ENCODE measurements at regions not wholly inside any gene's neighbourhood (a gene's known extent, or its start where the extent isn't known, plus 50 kb on each side); places are given as distances from the start of the nearest gene placed in this dataset.

DNA sequence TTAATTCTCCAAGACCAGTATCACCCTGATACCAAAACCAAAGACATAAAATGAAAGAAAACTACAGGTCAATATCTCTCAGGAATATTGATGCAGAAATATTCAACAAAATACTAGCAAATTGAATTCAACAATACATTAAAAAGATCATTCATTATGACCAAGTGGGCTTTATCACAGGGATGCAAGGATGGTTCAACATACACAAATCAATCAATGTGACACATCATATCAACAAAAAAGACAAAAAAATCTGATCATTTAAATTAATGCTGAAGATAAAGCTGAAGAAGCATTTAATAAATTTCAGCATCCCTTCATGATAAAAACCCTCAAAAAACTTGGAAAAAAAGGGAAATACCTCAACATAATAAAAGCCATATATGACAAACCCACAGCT is 341.4 kb downstream of the GUCY2F start:
- Histone ChIP-seq H3K9me3 (ENCODE audit: low read depth, low read length) (no peaks in the 10 kb centered on the region), H3K4me3 (ENCODE audit: insufficient read depth, low read length) (no peak overlapping the region), H3K79me2 (ENCODE audit: insufficient read depth, low read length) (no peaks in the 10 kb centered on the region), H3K36me3 (ENCODE audit: insufficient read depth, low read length) (no peaks in the 10 kb centered on the region), H3K4me2 (ENCODE audit: insufficient read depth, low read length) (no peak overlapping the region), H3K4me1 (ENCODE audit: insufficient read depth, low read length) (no peaks in the 10 kb centered on the region), H3K27me3 (ENCODE audit: insufficient read depth, low read length) (no peaks in the 10 kb centered on the region), H3K27ac (ENCODE audit: low read depth, low read length) (no peak overlapping the region), H2AFZ (ENCODE audit: low read length) (no peak overlapping the region), H4K20me1 (ENCODE audit: insufficient read depth, low read length) (no peaks in the 10 kb centered on the region)
- DNase-seq (ENCODE audit: insufficient read length, low spot score, missing footprints) = no peak
- TF ChIP-seq, protein P1, sequence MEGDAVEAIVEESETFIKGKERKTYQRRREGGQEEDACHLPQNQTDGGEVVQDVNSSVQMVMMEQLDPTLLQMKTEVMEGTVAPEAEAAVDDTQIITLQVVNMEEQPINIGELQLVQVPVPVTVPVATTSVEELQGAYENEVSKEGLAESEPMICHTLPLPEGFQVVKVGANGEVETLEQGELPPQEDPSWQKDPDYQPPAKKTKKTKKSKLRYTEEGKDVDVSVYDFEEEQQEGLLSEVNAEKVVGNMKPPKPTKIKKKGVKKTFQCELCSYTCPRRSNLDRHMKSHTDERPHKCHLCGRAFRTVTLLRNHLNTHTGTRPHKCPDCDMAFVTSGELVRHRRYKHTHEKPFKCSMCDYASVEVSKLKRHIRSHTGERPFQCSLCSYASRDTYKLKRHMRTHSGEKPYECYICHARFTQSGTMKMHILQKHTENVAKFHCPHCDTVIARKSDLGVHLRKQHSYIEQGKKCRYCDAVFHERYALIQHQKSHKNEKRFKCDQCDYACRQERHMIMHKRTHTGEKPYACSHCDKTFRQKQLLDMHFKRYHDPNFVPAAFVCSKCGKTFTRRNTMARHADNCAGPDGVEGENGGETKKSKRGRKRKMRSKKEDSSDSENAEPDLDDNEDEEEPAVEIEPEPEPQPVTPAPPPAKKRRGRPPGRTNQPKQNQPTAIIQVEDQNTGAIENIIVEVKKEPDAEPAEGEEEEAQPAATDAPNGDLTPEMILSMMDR (IDR thresholded peaks at IDR 0.05; ENCODE audit: extremely low read depth, low read depth, low read length) = no peak

DNA sequence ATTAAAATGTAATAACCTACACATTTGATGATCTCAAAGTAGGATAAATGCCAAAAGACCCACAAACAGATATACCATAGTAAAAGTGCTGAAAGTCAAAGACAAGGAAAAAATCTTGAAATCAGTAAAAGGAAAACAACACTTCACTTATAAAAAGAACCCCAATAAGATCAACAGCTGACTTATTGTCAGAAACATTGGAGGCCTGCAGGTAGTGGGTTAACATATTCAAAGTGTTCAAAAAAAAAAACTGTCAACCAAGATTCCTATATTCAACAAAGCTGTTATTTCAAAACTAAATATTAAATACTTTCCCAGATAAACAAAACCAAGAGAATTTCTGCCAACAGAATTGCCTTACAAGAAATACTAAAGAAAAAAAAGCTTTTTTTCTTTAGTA is 347.1 kb downstream of the GUCY2F start:
- H3K79me2 ChIP-seq (ENCODE audit: insufficient read depth, low read length) = no peaks in the 10 kb centered on the region
- TF ChIP-seq, protein P1 (IDR thresholded peaks at IDR 0.05; ENCODE audit: extremely low read depth, low read depth, low read length) = no peak
- H3K27ac ChIP-seq (ENCODE audit: low read depth, low read length) = no peak overlapping the region
- no peaks in the 10 kb centered on the region for H3K27me3 ChIP-seq (ENCODE audit: insufficient read depth, low read length)
- no peaks in the 10 kb centered on the region for H4K20me1 ChIP-seq (ENCODE audit: insufficient read depth, low read length)
- DNase-seq (ENCODE audit: insufficient read length, low spot score, missing footprints) = no peak
- no peak overlapping the region for H2AFZ ChIP-seq (ENCODE audit: low read length)
- H3K4me3 ChIP-seq (ENCODE audit: insufficient read depth, low read length) = no peak overlapping the region
- H3K4me1 ChIP-seq (ENCODE audit: insufficient read depth, low read length) = no peaks in the 10 kb centered on the region
- no peak overlapping the region for H3K4me2 ChIP-seq (ENCODE audit: insufficient read depth, low read length)
- H3K9me3 ChIP-seq (ENCODE audit: low read depth, low read length) = no peaks in the 10 kb centered on the region
- no peaks in the 10 kb centered on the region for H3K36me3 ChIP-seq (ENCODE audit: insufficient read depth, low read length)

- Histone ChIP-seq H3K4me2 (ENCODE audit: insufficient read depth, low read length) (no peak overlapping the region), H3K27ac (ENCODE audit: low read depth, low read length) (no peak overlapping the region), H4K20me1 (ENCODE audit: insufficient read depth, low read length) (peaks cover 2% of the 10 kb centered on the region), H3K79me2 (ENCODE audit: insufficient read depth, low read length) (no peaks in the 10 kb centered on the region), H3K27me3 (ENCODE audit: insufficient read depth, low read length) (peaks cover 3% of the 10 kb centered on the region), H3K9me3 (ENCODE audit: low read depth, low read length) (no peaks in the 10 kb centered on the region), H2AFZ (ENCODE audit: low read length) (no peak overlapping the region), H3K36me3 (ENCODE audit: insufficient read depth, low read length) (no peaks in the 10 kb centered on the region), H3K4me3 (ENCODE audit: insufficient read depth, low read length) (no peak overlapping the region), H3K4me1 (ENCODE audit: insufficient read depth, low read length) (no peaks in the 10 kb centered on the region)
- no peak for DNase-seq (ENCODE audit: insufficient read length, low spot score, missing footprints)
- TF ChIP-seq, protein P1 (IDR thresholded peaks at IDR 0.05; ENCODE audit: extremely low read depth, low read depth, low read length) = no peak
These were observed 356.6 kb downstream of the GUCY2F start for GRCh38 chrX:109125304-109125703.

GRCh38 chrX:109089359-109089758 is 353.0 kb upstream of the IRS4 start:
- H3K27ac ChIP-seq (ENCODE audit: low read depth, low read length) = no peak overlapping the region

More at GRCh38 chrX:109089359-109089758, 353.0 kb upstream of the IRS4 start:
- Histone ChIP-seq H3K9me3 (ENCODE audit: low read depth, low read length) (no peaks in the 10 kb centered on the region), H3K4me2 (ENCODE audit: insufficient read depth, low read length) (no peak overlapping the region), H3K4me1 (ENCODE audit: insufficient read depth, low read length) (no peaks in the 10 kb centered on the region), H3K4me3 (ENCODE audit: insufficient read depth, low read length) (no peak overlapping the region), H2AFZ (ENCODE audit: low read length) (no peak overlapping the region), H3K79me2 (ENCODE audit: insufficient read depth, low read length) (no peaks in the 10 kb centered on the region), H3K27me3 (ENCODE audit: insufficient read depth, low read length) (no peaks in the 10 kb centered on the region), H3K36me3 (ENCODE audit: insufficient read depth, low read length) (no peaks in the 10 kb centered on the region), H4K20me1 (ENCODE audit: insufficient read depth, low read length) (no peaks in the 10 kb centered on the region)
- no peak for DNase-seq (ENCODE audit: insufficient read length, low spot score, missing footprints)
- TF ChIP-seq, protein P1 (IDR thresholded peaks at IDR 0.05; ENCODE audit: extremely low read depth, low read depth, low read length) = no peak
